ENCODE measurements at regions not wholly inside any gene's neighbourhood (a gene's known extent, or its start where the extent isn't known, plus 50 kb on each side); places are given as distances from the start of the nearest gene placed in this dataset.

DNA sequence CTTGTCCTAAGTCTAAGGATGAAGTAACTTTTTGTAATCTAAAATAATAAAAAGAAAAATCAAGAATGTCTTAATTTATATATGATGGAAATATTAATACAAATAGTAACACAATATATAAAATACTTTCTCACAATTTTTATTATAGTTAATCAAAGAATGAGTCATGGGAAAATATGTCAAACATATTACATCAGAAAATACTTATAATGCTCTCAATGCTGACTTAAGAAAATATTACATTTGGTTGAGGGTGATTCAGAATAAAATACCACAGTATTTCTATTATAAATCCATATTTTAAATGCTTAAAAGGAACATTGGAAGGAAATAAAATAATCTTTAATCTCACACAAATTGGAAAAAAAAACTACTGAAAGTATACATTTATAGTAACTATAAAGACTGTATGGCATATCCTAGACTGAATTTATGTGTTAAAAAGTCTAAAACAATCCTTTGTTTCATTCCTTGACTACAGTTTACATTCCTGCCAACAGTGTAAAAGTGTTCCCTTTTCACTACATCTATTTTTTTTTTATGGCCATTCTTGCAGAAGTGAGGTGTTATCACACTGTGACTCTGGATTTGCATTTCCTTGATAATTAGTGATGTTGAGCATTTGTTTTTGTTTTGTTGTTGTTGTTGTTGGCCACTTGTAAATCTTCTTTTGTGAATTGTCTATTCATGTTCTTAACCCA, 1573.5 kb upstream of the ACVR2A start:
- no peaks in the 10 kb centered on the region for H3K4me1 ChIP-seq (replicated peaks in 1 of 2)
- no peaks in the 10 kb centered on the region for H3K27me3 ChIP-seq
- intact Hi-C loops (cut with DNase I): no loop called here
- H3K27ac ChIP-seq: no peak overlapping the region
- no peaks in the 10 kb centered on the region for H3K9me3 ChIP-seq (replicated peaks in 1 of 3)
- no peak overlapping the region for H3K4me3 ChIP-seq
- H3K36me3 ChIP-seq (replicated peaks in 1 of 2): no peaks in the 10 kb centered on the region
- no peak for TF ChIP-seq POLR2A (IDR thresholded peaks at IDR 0.05)
- TF ChIP-seq, protein P1, sequence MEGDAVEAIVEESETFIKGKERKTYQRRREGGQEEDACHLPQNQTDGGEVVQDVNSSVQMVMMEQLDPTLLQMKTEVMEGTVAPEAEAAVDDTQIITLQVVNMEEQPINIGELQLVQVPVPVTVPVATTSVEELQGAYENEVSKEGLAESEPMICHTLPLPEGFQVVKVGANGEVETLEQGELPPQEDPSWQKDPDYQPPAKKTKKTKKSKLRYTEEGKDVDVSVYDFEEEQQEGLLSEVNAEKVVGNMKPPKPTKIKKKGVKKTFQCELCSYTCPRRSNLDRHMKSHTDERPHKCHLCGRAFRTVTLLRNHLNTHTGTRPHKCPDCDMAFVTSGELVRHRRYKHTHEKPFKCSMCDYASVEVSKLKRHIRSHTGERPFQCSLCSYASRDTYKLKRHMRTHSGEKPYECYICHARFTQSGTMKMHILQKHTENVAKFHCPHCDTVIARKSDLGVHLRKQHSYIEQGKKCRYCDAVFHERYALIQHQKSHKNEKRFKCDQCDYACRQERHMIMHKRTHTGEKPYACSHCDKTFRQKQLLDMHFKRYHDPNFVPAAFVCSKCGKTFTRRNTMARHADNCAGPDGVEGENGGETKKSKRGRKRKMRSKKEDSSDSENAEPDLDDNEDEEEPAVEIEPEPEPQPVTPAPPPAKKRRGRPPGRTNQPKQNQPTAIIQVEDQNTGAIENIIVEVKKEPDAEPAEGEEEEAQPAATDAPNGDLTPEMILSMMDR (IDR thresholded peaks at IDR 0.05): no peak
- DNase-seq: no peak

- intact Hi-C loops (cut with DNase I): no loop called here
- no peaks in the 10 kb centered on the region for H3K9me3 ChIP-seq (replicated peaks in 1 of 3)
- no peaks in the 10 kb centered on the region for H3K27me3 ChIP-seq
- no peak overlapping the region for H3K4me3 ChIP-seq
- no peaks in the 10 kb centered on the region for H3K4me1 ChIP-seq (replicated peaks in 1 of 2)
- no peaks in the 10 kb centered on the region for H3K36me3 ChIP-seq (replicated peaks in 1 of 2)
- TF ChIP-seq, protein P1 (IDR thresholded peaks at IDR 0.05): no peak
- H3K27ac ChIP-seq: no peak overlapping the region
- DNase-seq: no peak
Measured at GRCh38 chr2:146270618-146271017, 1574.2 kb upstream of the ACVR2A start.

- intact Hi-C loops (cut with DNase I): no loop called here
- no peak for TF ChIP-seq POLR2A (IDR thresholded peaks at IDR 0.05)
- TF ChIP-seq, protein P1 (IDR thresholded peaks at IDR 0.05): no peak
- DNase-seq: no peak
Measured at GRCh38 chr2:146267093-146267492, 1577.7 kb upstream of the ACVR2A start.

DNA sequence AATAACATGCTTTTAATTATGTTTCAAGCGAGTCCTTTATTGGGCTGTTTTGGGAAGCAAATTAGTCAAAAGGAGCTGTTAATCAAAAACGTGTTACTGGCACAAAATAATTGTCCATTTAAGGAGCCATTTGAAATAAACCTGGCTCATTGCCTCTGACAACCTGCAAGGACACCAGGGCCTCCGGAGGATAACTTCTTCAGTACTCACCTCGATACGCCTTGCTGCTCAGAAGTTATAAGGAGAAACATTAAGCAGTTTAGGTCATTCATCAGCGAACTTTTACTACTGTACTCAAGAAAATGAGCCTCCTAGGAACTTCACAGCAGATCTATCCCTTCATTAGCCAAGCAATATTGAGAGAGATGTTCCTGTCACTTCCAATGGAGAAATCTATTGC, 1579.2 kb upstream of the ACVR2A start:
- Histone ChIP-seq H3K4me1 (replicated peaks in 1 of 2) (no peaks in the 10 kb centered on the region), H3K27me3 (no peaks in the 10 kb centered on the region), H3K9me3 (replicated peaks in 1 of 3) (no peaks in the 10 kb centered on the region), H3K27ac (no peak overlapping the region), H3K36me3 (replicated peaks in 1 of 2) (no peaks in the 10 kb centered on the region), H3K4me3 (no peak overlapping the region)
- intact Hi-C loops (cut with DNase I): no loop called here
- WGBS, 4 donors: 48 to 73% (median 68%) methylated on average over 6 of the region's 6 CpGs
- DNase-seq: no peak
- no peak for TF ChIP-seq POLR2A (IDR thresholded peaks at IDR 0.05)
- TF ChIP-seq, protein P1 (IDR thresholded peaks at IDR 0.05): no peak

More at GRCh38 chr2:146267093-146267492, 1577.7 kb upstream of the ACVR2A start:
- H3K27ac ChIP-seq: no peak overlapping the region
- H3K4me3 ChIP-seq: no peak overlapping the region
- no peaks in the 10 kb centered on the region for H3K4me1 ChIP-seq (replicated peaks in 1 of 2)
- no peaks in the 10 kb centered on the region for H3K27me3 ChIP-seq
- H3K36me3 ChIP-seq (replicated peaks in 1 of 2): no peaks in the 10 kb centered on the region
- H3K9me3 ChIP-seq (replicated peaks in 1 of 3): no peaks in the 10 kb centered on the region
